Activated T-helper 17 cell treated with anti-CD3 and anti-CD28 coated beads, Interleukin-2, amount 50 U/mL, for 72 hours (primary cell): ENCODE measurements at regions not wholly inside any gene's neighbourhood (a gene's known extent, or its start where the extent isn't known, plus 50 kb on each side); places are given as distances from the start of the nearest gene placed in this dataset.

Experiments used
- ATAC-seq: fragments of 150-1000 bp; cut with Tn5 transposase; replicated peaks from 2 replicates; pipeline ENCODE4 v1.10.0; 2021; ENCODE audit warnings: mild to moderate bottlenecking, moderate library complexity
- H3K27ac Mint-ChIP-seq: one replicate; pipeline ENCODE4 v1.8.0; 2022; ENCODE audit warnings: mixed read lengths
- H3K27me3 Mint-ChIP-seq: one replicate; pipeline ENCODE4 v1.8.0; 2022; ENCODE audit warnings: mixed read lengths
- H3K36me3 Mint-ChIP-seq: one replicate; pipeline ENCODE4 v1.8.0; 2022; ENCODE audit warnings: low read depth, mild to moderate bottlenecking, mixed read lengths
- H3K4me1 Mint-ChIP-seq: one replicate; pipeline ENCODE4 v1.8.0; 2022; ENCODE audit warnings: mixed read lengths
- H3K4me3 Mint-ChIP-seq: one replicate; pipeline ENCODE4 v1.8.0; 2022; ENCODE audit warnings: mild to moderate bottlenecking, mixed read lengths
- H3K9me3 Mint-ChIP-seq: one replicate; pipeline ENCODE4 v1.8.0; 2022; ENCODE audit warnings: mixed read lengths

- H3K27ac Mint-ChIP-seq = no peak overlapping the region
- peaks cover 23% of the 10 kb centered on the region for H3K9me3 Mint-ChIP-seq
- no peaks in the 10 kb centered on the region for H3K27me3 Mint-ChIP-seq
- no peak overlapping the region for H3K4me3 Mint-ChIP-seq
- H3K36me3 Mint-ChIP-seq = no peaks in the 10 kb centered on the region
- ATAC-seq = no peak
- no peaks in the 10 kb centered on the region for H3K4me1 Mint-ChIP-seq
Observed at GRCh38 chr4:34709564-34709963, 1534.8 kb downstream of the ARAP2 start.

DNA sequence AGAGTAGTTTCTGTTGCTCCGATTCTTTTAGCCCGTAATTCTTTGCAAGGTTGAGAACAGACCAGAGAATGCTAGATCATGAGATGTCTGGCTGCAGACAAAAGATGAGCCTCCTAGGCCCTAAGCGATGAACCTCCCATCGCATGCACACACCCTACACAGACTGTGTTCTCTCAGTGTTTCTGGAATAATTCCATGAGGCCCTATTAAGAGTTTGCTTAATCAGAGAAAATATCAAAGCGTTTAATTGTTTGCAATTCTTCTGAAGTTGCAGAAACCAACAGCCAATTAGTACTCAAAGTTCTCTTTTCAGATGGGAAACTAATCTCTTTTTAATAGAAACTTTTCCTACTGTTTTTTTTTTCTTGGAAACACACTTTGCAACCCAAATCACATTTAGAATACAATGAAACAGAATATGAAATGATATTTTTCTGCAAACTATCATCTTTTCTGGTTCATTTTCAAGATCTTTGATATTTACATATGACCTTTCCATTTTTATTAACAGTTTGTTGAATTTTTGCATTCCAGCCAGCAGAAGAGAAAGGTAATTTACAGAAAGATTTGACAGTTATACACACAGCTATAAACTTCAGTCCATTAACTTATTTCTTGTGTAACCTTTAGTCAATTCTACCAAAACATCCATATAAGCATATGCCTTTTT is 1525.6 kb downstream of the ARAP2 start:
- no peaks in the 10 kb centered on the region for H3K4me1 Mint-ChIP-seq
- H3K27ac Mint-ChIP-seq = no peak overlapping the region
- no peaks in the 10 kb centered on the region for H3K36me3 Mint-ChIP-seq
- no peaks in the 10 kb centered on the region for H3K27me3 Mint-ChIP-seq
- peaks cover 3% of the 10 kb centered on the region for H3K9me3 Mint-ChIP-seq
- no peak for ATAC-seq
- H3K4me3 Mint-ChIP-seq = no peak overlapping the region

- Mint-ChIP-seq H3K36me3 (no peaks in the 10 kb centered on the region), H3K27ac (no peak overlapping the region), H3K4me1 (no peaks in the 10 kb centered on the region), H3K9me3 (peaks cover 3% of the 10 kb centered on the region), H3K4me3 (no peak overlapping the region), H3K27me3 (no peaks in the 10 kb centered on the region)
- ATAC-seq = no peak
Observed at GRCh38 chr4:34720571-34720970, 1523.7 kb downstream of the ARAP2 start.

- Mint-ChIP-seq H3K9me3 (peaks cover 3% of the 10 kb centered on the region), H3K27me3 (no peaks in the 10 kb centered on the region), H3K36me3 (no peaks in the 10 kb centered on the region), H3K27ac (no peak overlapping the region), H3K4me1 (no peaks in the 10 kb centered on the region), H3K4me3 (no peak overlapping the region)
- no peak for ATAC-seq
Observed at GRCh38 chr4:34721835-34722234, 1522.5 kb downstream of the ARAP2 start.

DNA sequence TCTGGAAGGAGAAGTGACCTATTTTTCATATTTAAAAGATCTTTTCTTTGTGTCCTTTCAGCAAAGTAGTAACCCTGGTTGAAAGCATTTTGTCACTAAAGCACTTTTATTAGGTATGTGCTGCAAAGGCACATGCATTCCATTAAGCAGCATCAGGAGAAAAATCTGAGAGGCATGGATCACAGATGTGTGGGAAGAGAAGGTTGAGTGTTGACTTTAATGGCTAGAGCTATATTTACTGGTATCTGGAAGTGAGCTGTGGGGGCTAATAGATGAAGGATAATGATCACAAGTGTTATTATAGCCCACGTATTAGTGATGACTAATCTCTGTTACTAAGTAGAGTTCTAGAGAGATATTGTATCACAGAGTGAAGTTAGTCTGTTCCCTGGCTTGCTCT is 1520.7 kb downstream of the ARAP2 start:
- H3K4me3 Mint-ChIP-seq = no peak overlapping the region
- no peaks in the 10 kb centered on the region for H3K27me3 Mint-ChIP-seq
- no peaks in the 10 kb centered on the region for H3K36me3 Mint-ChIP-seq
- peaks cover 3% of the 10 kb centered on the region for H3K9me3 Mint-ChIP-seq
- no peaks in the 10 kb centered on the region for H3K4me1 Mint-ChIP-seq
- ATAC-seq = no peak
- H3K27ac Mint-ChIP-seq = no peak overlapping the region

- H3K27ac Mint-ChIP-seq = no peak overlapping the region
- no peak for ATAC-seq
- H3K4me3 Mint-ChIP-seq = no peak overlapping the region
Observed at GRCh38 chr4:34724491-34724890, 1519.8 kb downstream of the ARAP2 start.

GRCh38 chr4:34731070-34731469 is 1513.2 kb downstream of the ARAP2 start:
- Mint-ChIP-seq H3K4me1 (no peaks in the 10 kb centered on the region), H3K27me3 (no peaks in the 10 kb centered on the region), H3K36me3 (no peaks in the 10 kb centered on the region), H3K27ac (no peak overlapping the region), H3K9me3 (peaks cover 4% of the 10 kb centered on the region), H3K4me3 (no peak overlapping the region)
- no peak for ATAC-seq

More at GRCh38 chr4:34724491-34724890, 1519.8 kb downstream of the ARAP2 start:
- Mint-ChIP-seq H3K27me3 (no peaks in the 10 kb centered on the region), H3K9me3 (peaks cover 3% of the 10 kb centered on the region), H3K4me1 (no peaks in the 10 kb centered on the region), H3K36me3 (no peaks in the 10 kb centered on the region)

DNA sequence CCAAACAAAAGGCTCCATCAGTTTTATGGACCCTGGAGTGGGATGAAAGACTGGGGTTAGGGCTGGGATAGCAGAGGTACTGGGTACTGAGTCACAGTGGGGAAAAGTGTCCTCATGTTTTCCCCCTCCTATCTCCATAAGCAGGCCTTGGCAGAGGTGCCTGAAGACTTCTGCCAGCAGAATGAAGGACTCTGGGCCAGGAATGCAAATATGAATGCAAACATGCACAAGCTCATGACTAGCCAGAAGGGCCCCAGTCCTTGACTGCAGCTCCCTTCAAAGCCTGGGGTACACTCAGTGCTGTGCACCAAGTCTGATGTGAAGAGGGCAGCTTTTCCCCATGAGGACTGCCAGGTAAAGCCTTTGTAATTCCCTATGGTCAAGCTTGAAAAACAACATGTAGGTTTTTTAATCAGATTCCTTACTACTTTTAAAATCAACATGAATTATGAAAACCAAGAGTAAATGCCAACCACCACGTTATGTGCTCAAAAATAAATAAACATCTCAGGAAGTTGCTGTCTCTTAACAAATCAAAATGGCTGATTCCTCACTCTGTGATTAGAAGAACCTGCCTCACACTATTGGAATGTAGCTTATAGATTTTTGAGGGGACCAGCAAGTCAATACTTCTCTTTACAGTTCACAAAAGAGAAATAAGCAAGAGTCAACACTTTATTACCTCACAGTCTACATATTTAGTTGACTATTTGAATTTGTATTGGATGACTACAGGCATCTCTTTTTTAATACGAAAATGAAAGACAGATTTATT is 1512.0 kb downstream of the ARAP2 start:
- Mint-ChIP-seq H3K4me1 (no peaks in the 10 kb centered on the region), H3K4me3 (no peak overlapping the region), H3K9me3 (peaks cover 4% of the 10 kb centered on the region), H3K27ac (no peak overlapping the region), H3K36me3 (no peaks in the 10 kb centered on the region), H3K27me3 (no peaks in the 10 kb centered on the region)
- ATAC-seq = no peak

GRCh38 chr4:34733185-34733941 is 1511.0 kb downstream of the ARAP2 start:
- no peak overlapping the region for H3K4me3 Mint-ChIP-seq
- no peak overlapping the region for H3K27ac Mint-ChIP-seq
- ATAC-seq = no peak
- no peaks in the 10 kb centered on the region for H3K27me3 Mint-ChIP-seq
- H3K4me1 Mint-ChIP-seq = no peaks in the 10 kb centered on the region
- no peaks in the 10 kb centered on the region for H3K36me3 Mint-ChIP-seq
- H3K9me3 Mint-ChIP-seq = peaks cover 4% of the 10 kb centered on the region

- Mint-ChIP-seq H3K27ac (no peak overlapping the region), H3K9me3 (peaks cover 6% of the 10 kb centered on the region), H3K27me3 (no peaks in the 10 kb centered on the region), H3K4me1 (no peaks in the 10 kb centered on the region), H3K4me3 (no peak overlapping the region), H3K36me3 (no peaks in the 10 kb centered on the region)
- no peak for ATAC-seq
Observed at GRCh38 chr4:34766935-34767334, 1477.4 kb downstream of the ARAP2 start.

DNA sequence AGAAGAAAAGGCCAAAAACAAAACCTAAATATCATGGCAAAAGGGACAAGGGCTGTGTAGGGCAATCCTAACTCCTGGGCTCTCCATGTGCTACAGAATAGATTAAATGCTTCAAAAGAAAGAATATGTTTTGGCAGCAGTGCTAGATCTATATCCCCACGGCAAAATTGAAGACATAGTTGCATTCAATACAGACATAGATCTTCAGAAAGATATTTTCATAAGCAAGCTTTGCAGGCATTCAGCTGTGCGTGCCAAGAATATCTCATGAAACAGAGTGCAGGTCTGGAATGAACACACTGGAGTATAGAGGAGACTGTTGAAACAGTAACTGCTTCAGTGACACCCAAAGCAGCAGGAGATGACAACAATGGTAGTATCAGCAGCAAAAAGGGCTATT is 1476.9 kb downstream of the ARAP2 start:
- Mint-ChIP-seq H3K9me3 (peaks cover 6% of the 10 kb centered on the region), H3K4me1 (no peaks in the 10 kb centered on the region), H3K27me3 (no peaks in the 10 kb centered on the region), H3K4me3 (no peak overlapping the region), H3K27ac (no peak overlapping the region), H3K36me3 (no peaks in the 10 kb centered on the region)
- no peak for ATAC-seq

DNA sequence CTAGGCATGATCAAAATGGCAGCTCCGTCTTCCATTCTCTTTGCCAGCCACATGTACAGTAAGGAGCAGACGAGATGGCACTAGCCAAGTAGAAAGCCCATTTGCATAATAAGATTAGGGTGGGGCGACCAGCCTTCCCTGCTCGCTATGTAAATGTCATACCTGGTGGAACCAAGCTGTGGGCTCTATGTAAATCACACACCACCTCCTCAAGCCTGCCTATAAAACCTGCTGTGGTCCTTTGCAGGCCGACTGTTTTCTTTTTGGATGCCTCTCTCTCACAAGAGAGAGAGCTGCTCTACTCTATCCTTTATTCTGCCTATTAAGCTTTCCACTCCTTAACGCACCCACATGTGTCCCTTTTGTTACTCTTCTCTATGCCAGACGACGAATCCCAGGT is 1472.7 kb downstream of the ARAP2 start:
- no peak for ATAC-seq
- H3K36me3 Mint-ChIP-seq = no peaks in the 10 kb centered on the region
- no peaks in the 10 kb centered on the region for H3K27me3 Mint-ChIP-seq
- H3K9me3 Mint-ChIP-seq = peaks cover 6% of the 10 kb centered on the region
- H3K4me3 Mint-ChIP-seq = no peak overlapping the region
- no peak overlapping the region for H3K27ac Mint-ChIP-seq
- no peaks in the 10 kb centered on the region for H3K4me1 Mint-ChIP-seq

DNA sequence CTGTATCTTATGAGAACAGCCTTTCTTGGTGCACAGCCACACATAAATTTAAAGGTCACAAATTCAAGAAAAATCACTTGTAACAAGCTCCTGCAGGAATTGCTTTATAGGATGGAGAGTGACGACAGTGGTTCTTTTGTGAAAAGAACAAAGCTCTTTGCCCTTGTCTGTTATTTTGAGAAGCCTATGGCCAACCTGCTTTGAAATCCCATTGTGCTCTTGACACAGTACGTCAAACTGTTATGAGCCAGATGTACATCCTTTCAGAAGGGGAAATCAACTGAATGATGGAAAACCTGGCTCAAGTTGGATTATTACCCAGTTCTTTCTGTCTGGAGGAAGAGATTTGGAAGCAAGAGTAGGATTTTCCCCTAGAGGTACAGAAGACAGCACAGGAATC is 1454.2 kb downstream of the ARAP2 start:
- no peak overlapping the region for H3K4me3 Mint-ChIP-seq
- no peaks in the 10 kb centered on the region for H3K4me1 Mint-ChIP-seq

GRCh38 chr4:34791209-34791608 is 1453.1 kb downstream of the ARAP2 start:
- Mint-ChIP-seq H3K27me3 (no peaks in the 10 kb centered on the region), H3K27ac (no peak overlapping the region)

More for the DNA sequence above, 1454.2 kb downstream of the ARAP2 start:
- Mint-ChIP-seq H3K27ac (no peak overlapping the region), H3K27me3 (no peaks in the 10 kb centered on the region), H3K36me3 (no peaks in the 10 kb centered on the region), H3K9me3 (no peaks in the 10 kb centered on the region)
- no peak for ATAC-seq

DNA sequence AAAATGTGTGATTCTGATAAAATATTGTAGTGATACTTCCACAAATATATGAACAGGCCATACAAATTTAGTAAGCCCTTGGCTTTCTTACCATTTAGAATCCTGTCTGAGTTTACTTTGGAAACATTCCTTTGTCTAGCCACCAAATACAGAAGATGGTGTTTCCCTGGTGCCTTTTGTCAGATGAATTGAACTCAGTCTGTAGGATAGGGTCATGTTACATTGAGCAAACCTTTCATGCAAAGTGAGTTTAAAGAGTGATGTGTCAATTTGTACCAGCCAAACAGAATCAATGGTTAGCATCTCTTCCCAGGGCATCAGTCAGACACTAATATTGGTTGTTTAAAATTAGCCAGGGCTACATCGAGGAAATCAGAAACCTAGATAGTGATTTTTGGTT is 1443.4 kb downstream of the ARAP2 start:
- no peak for ATAC-seq
- no peaks in the 10 kb centered on the region for H3K27me3 Mint-ChIP-seq
- no peaks in the 10 kb centered on the region for H3K36me3 Mint-ChIP-seq
- no peak overlapping the region for H3K4me3 Mint-ChIP-seq
- no peaks in the 10 kb centered on the region for H3K9me3 Mint-ChIP-seq
- H3K4me1 Mint-ChIP-seq = no peaks in the 10 kb centered on the region
- no peak overlapping the region for H3K27ac Mint-ChIP-seq

More at GRCh38 chr4:34791209-34791608, 1453.1 kb downstream of the ARAP2 start:
- Mint-ChIP-seq H3K9me3 (no peaks in the 10 kb centered on the region), H3K4me3 (no peak overlapping the region), H3K4me1 (no peaks in the 10 kb centered on the region), H3K36me3 (no peaks in the 10 kb centered on the region)
- ATAC-seq = no peak
